ENCODE measurements at regions not wholly inside any gene's neighbourhood (a gene's known extent, or its start where the extent isn't known, plus 50 kb on each side); places are given as distances from the start of the nearest gene placed in this dataset.
"Not testable (repeated sequence)": the region's sequence is repeated elsewhere in the genome, so short reads cannot be mapped to it uniquely, and the experiment has no call there.

DNA sequence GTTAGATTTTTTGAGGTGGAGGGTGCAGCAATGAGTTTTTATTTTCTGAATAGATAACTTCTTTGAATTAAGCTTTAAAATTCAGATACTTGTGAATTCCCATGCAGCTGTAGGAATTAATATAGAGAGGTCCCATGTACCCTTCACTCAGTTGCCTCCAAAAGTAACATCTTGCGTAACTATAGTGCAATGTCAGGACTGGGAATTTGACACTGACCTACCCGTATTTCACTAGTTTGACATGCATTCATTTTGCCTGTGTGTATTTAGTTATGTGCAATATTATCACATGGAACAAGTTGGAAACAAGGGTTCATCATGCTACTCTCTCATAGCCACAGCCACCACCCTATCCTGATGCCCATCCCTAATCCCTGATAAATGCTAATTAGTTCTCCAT is 147.1 kb upstream of the IGFBP3 start:
- DNase-seq (ENCODE audit: low spot score), result no peak

DNA sequence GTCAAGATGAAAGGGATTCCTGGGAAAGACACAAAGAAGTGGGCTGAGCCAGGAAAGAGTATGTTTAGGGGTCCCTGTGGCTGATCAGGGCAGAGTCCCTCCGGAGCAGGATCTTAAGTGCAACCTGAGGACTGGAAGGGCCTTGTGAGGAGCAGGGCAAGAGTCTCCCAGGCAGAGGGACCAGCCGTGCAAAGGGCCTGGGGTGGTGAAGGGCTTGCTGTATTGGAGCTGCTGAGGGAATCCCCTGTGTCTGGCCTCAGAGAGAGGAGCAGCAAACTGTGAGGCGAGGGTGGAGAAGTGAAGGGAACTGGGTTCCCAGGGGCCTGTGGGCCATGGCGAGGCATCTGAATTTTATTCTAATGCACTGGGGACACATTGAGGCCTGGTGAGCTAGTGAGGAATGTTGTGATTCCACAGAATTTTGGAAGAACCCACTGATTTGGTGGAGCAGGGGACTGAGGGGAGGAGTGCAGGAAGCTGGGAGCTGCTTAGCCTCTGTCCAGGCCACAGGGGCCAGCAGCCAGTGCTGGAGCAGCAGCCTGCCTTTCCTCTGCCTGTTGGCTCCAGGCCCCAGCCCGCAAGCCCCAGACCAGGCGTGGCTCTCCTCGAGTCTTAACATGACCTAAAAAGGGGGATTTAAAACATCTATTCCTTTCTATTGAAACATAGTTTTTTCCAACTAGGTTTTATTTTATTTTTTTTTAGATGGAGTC is 138.4 kb upstream of the IGFBP3 start:
- peak; percentile 76 for DNase-seq (ENCODE audit: low spot score)

DNA sequence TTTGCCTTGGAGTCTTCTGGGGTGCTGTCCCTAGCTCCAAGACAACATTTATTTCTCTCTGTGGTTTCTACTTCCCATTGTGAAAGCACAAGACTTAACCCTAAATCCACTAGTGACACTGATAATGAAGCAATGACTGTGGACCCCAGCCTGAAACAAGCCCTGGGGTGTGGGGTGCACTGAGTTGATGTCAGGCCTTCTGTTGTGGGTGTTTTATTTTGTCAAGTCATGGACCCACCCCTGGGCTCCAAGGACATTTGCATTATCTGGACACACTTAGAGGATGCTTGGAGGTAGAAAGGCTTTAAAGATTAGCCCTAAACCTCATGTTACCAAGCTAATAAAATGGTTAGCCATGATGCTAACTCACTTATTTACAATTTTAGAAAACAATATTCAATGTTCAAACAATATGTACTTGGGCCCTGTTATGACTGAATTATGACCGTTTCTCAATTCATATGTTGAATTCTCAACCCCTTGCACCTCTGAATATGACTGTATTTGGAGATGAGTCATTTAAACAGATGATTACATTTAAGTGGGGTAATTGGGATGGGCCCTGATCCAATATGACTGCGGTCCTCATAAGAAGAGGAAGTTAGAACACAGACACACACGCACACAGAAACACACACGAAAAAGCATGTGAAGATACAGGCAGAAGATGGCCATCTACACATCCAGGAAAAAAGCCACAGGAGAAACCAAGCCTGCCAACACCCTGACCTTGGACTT is 137.2 kb upstream of the IGFBP3 start:
- DNase-seq (ENCODE audit: low spot score), result no peak

DNA sequence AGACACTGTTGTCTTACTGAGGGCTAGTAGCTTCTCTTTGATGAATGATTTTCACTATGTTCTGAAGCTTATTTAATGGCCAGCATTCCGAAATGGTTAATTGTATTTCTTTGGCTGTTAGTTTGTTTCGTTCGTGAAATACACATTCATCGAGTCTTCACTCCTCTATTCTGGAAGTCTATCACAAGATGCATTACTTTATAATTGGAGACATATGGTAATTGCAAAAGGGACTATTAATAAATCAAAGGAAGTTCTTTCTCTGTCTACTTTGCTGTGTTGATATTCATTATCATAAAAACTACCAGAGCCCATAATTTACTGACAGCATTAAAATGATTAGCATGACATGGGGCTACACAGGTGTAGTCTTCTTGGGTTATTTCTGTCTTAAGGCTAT is 133.8 kb upstream of the IGFBP3 start:
- DNase-seq (ENCODE audit: low spot score), result no peak

DNA sequence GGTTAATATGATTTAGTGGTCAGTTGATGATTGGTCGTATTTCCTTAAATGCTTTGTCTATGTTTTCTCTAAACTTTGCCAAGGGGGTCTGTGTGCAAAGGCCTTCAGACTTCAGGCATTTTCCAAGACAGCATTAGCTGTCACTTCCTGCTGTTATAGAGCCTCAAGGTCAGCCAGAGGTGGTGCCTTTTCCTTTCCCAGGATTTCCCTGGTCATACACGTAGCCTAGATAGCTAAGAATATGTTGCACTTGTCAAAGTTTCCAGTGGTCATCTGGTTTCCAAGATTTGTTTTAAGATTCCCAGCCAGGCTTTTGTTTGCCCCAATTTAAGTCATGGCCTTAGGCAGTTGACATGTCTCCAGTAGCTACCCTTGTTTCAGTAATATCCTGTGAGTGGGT is 133.2 kb upstream of the IGFBP3 start:
- no peak for DNase-seq (ENCODE audit: low spot score)

DNA sequence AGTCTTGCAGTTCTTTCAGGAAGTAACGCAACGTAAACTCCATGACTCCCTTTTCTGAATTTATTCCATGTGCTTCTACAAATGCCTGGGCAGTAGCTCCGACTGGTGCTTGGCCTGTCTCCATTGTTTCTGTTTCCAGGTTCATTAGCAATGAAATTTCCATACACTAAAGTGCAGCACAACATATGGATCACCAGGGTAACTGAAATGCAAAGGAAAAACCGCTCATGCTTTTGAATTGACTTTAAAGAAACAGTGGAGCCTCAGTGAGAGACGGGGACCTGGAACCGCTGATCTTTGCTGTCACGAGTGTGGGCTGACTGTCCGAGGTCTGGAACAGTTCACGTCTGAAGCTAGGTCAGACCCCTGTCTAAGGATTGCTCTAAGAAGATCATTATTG is 126.5 kb upstream of the IGFBP3 start:
- no peak for DNase-seq (ENCODE audit: low spot score)

DNA sequence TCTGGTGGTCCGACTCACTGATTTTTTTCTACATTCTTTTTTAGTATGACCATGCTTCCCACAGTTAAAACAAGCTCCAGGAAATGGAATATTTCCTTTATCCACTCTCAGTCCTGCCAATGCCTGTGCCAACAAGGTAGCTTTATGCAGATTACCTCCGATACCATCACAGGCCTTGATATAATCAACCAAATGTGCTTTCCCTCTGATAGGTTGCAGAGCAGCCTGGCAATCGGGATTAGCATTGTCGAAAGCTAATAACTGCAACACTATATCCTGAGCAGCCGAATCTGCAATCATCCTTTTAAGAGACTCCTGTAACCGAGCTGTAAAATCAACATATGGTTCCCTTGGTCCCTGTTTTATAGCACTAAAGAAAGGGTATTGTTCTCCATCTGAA is 122.3 kb upstream of the IGFBP3 start:
- not testable (repeated sequence) for DNase-seq (ENCODE audit: low spot score)

DNA sequence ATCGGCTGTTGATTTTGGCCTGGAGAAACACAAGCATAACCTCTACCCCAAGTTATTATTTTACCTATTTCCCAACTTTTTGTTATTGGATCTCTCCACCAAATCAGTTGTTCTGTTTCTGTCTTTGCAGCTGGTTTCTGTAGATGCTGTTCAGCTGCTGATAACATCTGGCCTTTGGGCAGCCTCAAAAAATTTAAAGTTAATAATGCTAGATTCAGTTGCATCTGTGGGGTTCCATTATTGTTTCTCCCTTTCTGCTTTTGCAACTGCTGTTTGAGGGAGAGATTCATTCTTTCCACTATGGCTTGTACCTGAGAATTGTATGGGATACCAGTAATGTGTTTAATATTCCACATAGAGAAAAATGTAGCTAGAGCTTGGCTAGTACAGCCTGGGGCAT is 118.7 kb upstream of the IGFBP3 start:
- DNase-seq (ENCODE audit: low spot score), result not testable (repeated sequence)

DNA sequence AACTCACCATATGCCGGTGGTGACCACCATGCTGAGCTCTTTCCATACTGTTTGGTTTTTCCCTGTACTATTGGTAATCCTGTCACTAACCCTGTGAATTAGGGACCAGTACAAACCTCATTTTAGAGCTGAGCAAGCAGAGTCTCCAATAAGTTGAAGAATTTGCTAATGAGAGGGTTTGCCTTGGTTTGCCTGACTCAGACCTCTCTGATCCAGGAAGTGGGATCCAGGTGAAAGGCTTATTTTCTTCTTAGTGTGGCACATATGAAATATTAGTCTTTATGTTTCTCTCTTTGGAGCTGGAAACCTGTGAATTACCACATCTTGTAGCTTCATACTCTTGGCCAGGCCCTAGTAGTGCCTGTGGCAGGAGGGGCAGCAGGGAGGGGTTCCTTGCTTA is 114.1 kb upstream of the IGFBP3 start:
- DNase-seq (ENCODE audit: low spot score), result no peak

DNA sequence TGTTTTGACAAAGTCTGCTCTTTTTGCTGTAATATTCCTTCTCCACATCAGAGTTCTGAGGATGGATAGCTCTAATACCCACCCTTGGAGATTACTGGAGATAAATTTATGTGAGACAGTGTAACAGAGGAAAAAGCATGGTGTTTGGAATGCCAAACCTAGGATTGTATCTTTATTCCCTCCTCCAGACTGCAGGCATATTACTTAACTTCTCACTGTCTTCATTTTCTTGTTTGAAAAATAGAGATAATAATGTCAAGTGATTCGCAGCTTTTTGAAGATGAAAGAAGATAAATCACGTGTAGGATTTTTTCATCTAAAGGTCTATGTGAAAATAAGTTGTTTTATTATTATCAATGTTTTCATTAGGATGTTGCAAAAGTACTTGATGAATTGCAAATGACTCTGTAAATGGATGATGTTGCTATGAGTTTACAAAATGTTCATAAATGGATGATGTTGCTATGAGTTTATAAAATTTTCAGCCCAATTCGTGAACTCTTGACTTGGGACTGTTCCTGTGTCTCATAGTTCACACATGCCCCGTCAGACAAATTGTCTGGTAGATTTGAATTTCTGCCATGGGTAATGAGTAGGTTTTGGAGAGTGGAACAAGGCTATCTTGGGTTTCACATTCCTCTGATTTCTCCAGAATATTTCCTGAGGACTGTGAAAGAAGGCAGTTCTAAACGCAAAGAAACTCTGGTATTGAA is 113.1 kb upstream of the IGFBP3 start:
- DNase-seq (ENCODE audit: low spot score), result peak; percentile 74

DNA sequence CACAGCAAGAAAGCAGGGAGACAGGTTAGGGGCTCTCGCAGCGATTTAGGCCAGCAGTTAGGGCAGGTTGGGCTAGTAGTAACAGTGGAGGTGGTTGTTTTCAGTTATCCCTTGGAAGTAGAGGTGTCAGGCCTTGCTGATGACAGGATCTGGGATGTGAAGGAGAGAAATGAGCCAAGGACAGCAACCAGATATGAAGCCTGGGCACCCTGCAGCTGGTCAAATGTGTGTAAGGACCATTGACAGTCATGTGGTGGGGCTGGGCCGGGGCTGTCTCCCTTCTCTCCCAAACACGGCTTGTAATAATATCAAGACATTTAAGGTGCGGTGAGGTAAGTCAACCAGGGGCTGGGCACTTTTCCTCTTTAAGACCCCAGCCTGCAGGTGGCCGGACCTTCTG is 112.5 kb upstream of the IGFBP3 start:
- DNase-seq (ENCODE audit: low spot score), result no peak

DNA sequence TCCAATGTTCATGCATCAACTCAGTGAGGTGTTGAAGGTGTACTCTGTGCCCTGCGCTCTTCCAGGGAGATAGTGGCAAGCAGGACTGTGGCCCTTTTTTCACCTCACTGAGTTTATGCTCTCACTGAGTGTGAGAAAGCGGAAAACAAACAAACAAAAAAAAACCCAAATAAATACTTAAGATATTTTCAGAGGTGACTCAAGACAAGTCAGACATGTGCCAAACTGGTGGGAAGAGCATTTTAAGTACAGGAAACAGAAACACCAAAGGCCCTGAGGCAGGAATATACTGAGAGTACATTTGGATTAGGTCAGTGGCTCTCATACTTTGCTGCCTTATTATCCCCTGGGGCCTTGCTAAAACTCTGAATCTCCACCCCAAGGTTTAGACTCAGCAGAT is 111.9 kb upstream of the IGFBP3 start:
- DNase-seq (ENCODE audit: low spot score), result peak; percentile 33

DNA sequence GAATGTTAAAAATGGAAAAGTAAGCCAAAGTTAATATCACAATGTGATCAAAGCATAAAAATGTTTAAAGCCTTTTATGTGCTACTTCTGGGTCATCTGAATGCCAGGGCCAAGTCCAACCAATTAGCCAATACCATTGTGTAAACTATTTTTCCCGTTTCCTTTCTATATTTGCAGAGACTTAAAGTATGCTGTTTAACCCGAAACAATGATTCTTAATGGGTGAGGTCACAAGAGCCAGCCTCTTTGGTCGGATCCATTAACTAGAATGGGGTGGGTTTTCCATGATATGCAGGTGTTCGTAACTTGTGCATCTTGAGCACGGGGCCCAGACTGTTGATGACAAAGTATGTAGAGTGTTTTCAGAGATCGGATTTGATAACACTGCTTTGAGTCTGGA is 111.3 kb upstream of the IGFBP3 start:
- DNase-seq (ENCODE audit: low spot score), result no peak

DNA sequence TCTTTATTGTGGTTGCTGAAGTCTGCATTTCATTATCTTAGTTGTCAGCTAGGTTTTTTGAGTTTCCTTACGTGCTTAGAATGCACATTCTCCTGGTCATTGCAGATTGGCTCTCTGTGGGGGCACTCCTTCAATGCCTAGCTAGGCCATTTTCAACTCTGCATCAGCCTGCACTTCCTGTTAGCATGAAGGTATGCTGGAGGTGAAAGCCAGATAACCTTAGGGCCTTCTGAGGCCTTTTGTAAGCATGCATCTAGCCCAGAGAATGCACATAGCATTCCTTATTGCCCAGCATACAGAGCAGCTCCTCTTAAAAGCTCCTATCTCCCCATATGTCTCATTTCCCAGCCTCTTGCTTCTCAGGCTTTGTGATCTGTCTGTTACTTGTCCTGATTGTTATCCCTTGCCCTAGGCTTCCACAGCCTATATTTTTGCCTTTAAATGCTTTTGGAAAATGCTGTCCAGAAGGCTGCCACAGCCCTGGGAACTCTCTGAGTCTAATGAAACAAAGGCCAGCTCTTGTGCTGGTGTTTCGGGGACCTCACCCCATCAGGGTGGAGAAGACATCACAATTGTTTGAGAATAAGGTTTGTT is 108.1 kb upstream of the IGFBP3 start:
- no peak for DNase-seq (ENCODE audit: low spot score)

DNA sequence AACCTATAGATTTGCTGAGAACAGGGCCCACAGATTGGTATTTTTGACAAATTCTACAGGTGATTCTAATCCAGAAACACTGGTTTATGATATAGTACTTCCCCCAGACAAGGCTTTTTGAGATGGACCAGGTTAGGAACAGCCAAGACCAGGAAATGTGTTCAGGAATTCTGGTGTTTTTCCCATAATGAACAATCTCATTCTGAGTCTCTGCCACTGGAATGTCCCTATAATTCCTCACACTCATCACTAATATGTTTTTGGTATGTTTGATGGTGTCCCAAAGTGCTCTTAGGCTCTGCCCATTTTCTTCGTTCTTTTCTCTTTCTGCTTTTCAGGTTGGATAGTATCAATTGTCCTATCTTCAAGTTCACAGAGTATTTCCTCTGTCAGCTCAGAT is 107.2 kb upstream of the IGFBP3 start:
- DNase-seq (ENCODE audit: low spot score), result no peak

DNA sequence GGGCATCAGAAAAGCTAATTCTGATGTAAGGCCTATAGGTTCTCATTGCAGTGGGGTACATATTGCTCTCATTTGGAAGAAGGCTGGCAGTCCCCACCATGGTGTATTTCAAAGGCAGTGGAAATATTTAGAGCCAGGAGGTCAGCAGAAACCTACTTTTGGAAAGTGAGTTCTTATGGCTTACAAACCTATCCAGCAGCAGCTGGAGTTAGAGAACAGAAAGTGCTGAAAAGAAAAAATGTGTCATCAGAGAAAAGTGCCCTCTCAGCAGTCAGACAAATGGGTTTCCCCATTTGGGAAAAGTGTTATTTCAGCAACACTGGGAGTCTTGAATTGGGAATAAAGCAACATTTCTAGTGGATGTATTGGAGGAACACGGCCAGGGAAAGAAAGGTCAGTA is 105.7 kb upstream of the IGFBP3 start:
- DNase-seq (ENCODE audit: low spot score), result no peak

DNA sequence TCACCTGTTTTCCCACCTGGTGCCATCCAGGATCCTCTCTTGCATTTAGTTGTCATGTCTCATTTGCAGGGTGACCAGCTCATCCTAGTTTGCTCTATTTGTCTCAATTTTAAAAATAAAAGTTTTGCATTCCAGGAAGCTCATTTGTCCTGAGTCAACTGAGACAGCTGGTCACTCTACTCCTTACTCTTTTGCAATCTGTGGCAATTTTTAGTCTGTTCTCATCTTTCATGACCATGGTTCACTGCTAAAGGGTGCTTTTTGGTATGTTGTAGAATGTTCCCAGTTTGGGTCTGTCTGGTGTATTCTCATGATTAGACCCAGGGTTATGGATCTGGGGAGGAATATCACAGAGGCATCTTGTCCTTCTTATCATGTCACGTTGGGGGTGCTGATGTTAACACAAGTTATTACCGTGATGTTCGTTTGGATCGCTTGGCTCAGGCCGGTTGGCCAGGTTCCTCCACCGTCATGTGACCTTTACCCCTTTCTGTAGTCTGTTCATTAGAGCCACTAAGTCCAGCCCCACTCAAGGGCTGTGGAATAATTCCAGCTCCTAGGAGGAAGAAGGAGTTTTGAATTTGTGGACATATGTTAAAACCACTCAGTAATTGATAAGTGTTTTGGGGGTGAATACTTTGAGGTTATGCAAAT is 103.3 kb upstream of the IGFBP3 start:
- peak; percentile 32 for DNase-seq (ENCODE audit: low spot score)

DNA sequence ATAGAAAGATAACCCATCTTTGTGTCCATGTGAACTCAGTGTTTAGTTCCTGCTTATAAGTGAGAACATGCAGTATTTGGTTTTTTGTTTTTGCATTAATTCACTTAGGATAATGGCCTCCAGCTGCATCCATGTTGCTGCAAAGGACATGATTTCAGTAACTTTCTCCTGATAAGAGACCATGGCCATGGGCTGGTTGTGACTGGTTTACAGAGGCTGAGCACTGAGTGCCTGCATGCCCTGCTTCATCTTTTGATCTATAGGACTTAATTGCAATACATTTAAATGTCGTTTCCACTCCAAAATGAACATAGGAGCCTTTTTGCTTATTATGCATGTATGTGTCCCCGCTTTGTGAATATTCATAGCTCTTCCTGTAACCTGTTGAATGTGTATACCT is 101.3 kb upstream of the IGFBP3 start:
- no peak for DNase-seq (ENCODE audit: low spot score)

DNA sequence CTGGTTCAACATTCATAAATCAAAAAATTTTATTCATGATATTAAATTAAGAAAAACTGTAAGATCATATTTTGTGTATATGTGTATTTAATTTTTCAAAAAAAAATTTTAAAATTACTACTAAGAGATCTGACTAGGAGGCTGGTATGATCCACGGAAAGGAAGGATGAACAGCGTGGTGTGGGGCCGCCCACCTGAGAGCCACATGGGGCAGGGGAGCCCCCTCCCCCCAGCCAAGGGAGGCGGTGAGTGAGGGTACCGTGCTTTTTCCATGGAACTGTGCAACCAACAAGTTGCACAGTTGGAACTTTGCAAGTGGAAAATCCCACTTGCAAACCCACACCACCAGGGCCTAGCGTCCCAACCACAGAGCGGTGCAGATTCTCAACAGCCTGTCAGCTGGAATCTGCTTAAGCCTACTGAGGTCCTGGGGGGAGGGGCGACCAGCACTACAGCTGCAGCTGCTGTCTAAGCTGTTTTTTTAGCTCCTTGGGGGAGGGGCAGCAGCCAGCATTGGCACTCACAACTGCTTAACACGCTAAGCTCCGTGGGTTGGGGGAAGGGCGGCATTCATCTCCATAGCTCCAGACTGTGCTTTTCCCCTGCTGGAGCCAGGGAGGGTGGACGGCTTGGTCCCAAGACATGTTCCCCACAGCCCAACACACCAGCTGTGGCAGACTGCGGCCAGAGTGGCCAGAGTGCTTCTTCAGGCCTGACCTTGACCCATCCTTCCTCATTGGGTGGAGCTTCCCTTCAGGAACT is 94.2 kb upstream of the IGFBP3 start:
- no peak for DNase-seq (ENCODE audit: low spot score)

DNA sequence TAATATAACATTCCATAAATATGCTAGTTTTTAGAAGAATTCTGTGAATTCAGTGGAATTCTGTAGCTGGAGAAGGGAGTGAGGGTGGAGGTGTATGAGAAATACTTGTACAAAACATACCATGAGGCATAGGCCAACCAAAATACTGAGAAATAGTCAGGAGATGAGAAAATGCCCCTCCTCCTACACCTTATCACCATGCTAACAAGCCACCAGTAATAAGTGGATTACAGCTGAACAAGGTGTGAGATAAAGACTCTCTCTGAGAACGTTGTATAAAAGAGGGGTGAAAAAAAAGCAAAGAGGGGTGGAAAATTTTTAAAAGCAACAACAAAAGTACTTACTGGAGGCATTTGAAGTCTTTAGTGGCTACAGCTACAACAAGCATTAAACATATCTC is 90.4 kb upstream of the IGFBP3 start:
- no peak for DNase-seq (ENCODE audit: low spot score)

DNA sequence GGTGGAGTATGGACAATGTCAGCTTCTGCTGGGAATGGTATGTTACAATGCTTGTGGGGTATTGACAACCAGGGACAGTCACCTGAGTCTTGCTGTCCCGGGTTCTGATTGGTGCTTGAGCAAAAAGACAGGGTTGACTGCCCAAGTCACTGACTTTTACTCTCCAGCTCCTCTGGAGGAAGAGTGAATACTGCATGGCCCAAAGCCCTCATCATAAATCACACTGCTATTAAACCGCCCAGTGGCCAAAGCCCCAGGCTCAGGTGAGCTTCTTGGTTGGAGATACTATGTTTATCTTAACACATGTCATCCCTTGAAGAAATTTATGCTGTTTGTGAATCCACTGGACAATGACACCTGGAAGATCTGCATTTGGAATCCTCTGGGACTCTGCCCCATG is 90.0 kb upstream of the IGFBP3 start:
- DNase-seq (ENCODE audit: low spot score), result no peak

DNA sequence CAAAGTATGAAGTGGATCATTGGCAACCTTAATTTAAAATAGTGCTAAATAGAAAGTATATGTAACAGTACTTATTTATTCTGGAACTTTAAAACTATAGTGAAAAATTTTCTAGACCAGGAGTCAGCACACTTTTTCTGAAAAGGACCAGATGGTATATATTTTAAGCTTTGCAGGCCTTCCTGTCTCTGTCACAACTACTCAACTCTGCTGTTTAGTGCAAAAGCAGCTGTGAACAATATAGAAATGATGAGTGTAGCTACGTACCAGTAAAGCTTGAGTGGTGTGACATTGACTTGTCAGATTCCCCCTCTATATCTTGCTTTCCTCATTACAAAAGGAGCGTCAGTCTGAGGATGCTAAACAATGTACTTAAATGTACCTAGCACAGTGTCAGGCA is 88.1 kb upstream of the IGFBP3 start:
- no peak for DNase-seq (ENCODE audit: low spot score)
